Activated T-cell treated with anti-CD3 and anti-CD28 coated beads, Interleukin-2, amount 50 U/mL, for 24 hours (primary cell): ENCODE measurements at regions not wholly inside any gene's neighbourhood (a gene's known extent, or its start where the extent isn't known, plus 50 kb on each side); places are given as distances from the start of the nearest gene placed in this dataset.
"Not testable (repeated sequence)": the region's sequence is repeated elsewhere in the genome, so short reads cannot be mapped to it uniquely, and the experiment has no call there.

Source experiments
- DNase-seq: peaks from one replicate; pipeline ENCODE4 v3.0.0-alpha.2; 2020
- H3K27ac Mint-ChIP-seq: 2 replicates; pipeline ENCODE4 v1.8.0; 2020; ENCODE audit warnings: mild to moderate bottlenecking, mixed read lengths
- H3K27me3 Mint-ChIP-seq: 2 replicates; pipeline ENCODE4 v1.8.0; 2020; ENCODE audit warnings: mixed read lengths
- H3K36me3 Mint-ChIP-seq: 2 replicates; pipeline ENCODE4 v1.8.0; 2020; ENCODE audit warnings: low read depth, mixed read lengths
- H3K4me1 Mint-ChIP-seq: 2 replicates; pipeline ENCODE4 v1.8.0; 2020; ENCODE audit warnings: low read depth, mixed read lengths
- H3K4me3 Mint-ChIP-seq: 2 replicates; pipeline ENCODE4 v1.8.0; 2020; ENCODE audit warnings: mild to moderate bottlenecking, moderate library complexity, mixed read lengths
- H3K9me3 Mint-ChIP-seq: 2 replicates; pipeline ENCODE4 v1.8.0; 2020; ENCODE audit warnings: mixed read lengths

GRCh38 chr20:23139984-23140383 lies 53.9 kb upstream of the CD93 start:
- H3K4me3 Mint-ChIP-seq, DNase-seq, H3K27me3 Mint-ChIP-seq, H3K27ac Mint-ChIP-seq, H3K36me3 Mint-ChIP-seq, H3K9me3 Mint-ChIP-seq: not testable (repeated sequence)
- peaks cover 21% of the 10 kb centered on the region for H3K4me1 Mint-ChIP-seq

GRCh38 chr20:23139524-23139923 lies 53.4 kb upstream of the CD93 start:
- Mint-ChIP-seq H3K36me3 (no peaks in the 10 kb centered on the region), H3K27ac (no peak overlapping the region), H3K4me3 (no peak overlapping the region), H3K9me3 (no peaks in the 10 kb centered on the region), H3K4me1 (peaks cover 21% of the 10 kb centered on the region), H3K27me3 (peaks cover 5% of the 10 kb centered on the region)
- no peak for DNase-seq

DNA sequence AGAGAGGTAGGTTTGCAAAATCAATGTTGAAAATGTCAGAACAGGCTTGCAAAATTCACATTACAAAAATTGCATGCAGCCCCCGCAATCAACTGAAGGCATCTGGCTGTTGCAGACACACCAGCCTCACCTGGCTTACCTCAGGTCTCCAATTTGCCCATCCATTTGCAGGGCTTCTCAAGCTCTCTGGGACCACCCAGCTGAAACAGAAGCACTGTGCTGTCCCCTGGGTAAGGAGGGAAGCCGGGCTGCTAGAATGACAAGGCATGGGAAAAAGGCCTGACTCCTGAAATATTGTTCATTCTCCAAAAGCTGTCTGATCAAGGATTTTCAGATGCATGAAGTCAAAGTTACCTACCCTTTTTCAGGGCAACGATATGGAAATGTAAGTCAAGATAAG lies 52.6 kb upstream of the CD93 start:
- no peaks in the 10 kb centered on the region for H3K27me3 Mint-ChIP-seq
- no peak overlapping the region for H3K4me3 Mint-ChIP-seq
- H3K27ac Mint-ChIP-seq, result no peak overlapping the region
- peaks cover 21% of the 10 kb centered on the region for H3K4me1 Mint-ChIP-seq
- no peaks in the 10 kb centered on the region for H3K36me3 Mint-ChIP-seq
- H3K9me3 Mint-ChIP-seq, result no peaks in the 10 kb centered on the region
- no peak for DNase-seq

DNA sequence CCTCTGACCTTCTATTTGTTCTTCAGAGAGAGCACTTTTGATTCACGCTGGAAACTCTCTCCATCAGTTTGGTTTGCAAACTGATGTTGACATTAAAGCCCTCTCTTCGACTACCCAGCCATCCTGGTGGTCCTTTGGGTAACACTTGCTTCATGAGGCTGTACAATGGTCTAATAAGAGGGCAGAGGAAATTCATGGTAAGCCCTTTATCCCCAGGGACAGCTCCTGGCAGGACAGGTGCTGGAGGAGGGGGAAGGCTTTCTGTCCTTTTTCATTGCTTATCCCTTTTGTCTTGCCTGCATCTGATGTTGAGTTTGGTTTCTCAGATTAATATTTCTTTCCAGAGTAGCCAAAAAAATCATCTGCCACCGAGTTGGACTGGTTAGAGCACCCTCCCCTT lies 52.1 kb upstream of the CD93 start:
- Mint-ChIP-seq H3K4me1 (peaks cover 18% of the 10 kb centered on the region), H3K36me3 (no peaks in the 10 kb centered on the region), H3K4me3 (no peak overlapping the region), H3K27ac (no peak overlapping the region), H3K9me3 (no peaks in the 10 kb centered on the region), H3K27me3 (no peaks in the 10 kb centered on the region)
- no peak for DNase-seq

- Mint-ChIP-seq H3K27ac (no peak overlapping the region), H3K27me3 (no peaks in the 10 kb centered on the region), H3K4me1 (peaks cover 7% of the 10 kb centered on the region), H3K9me3 (no peaks in the 10 kb centered on the region), H3K36me3 (no peaks in the 10 kb centered on the region), H3K4me3 (no peak overlapping the region)
- DNase-seq, result no peak
Observed at GRCh38 chr20:23136893-23137745, 51.0 kb upstream of the CD93 start.

- Mint-ChIP-seq H3K27me3 (no peaks in the 10 kb centered on the region), H3K4me1 (no peaks in the 10 kb centered on the region), H3K9me3 (no peaks in the 10 kb centered on the region), H3K36me3 (no peaks in the 10 kb centered on the region), H3K4me3 (no peak overlapping the region), H3K27ac (no peak overlapping the region)
- DNase-seq, result no peak
Observed at GRCh38 chr20:23135449-23136420, 49.6 kb upstream of the CD93 start.
